PC-9 (cell line): ENCODE measurements at regions not wholly inside any gene's neighbourhood (a gene's known extent, or its start where the extent isn't known, plus 50 kb on each side); places are given as distances from the start of the nearest gene placed in this dataset.

Source experiments
- CTCF ChIP-seq: fragments of 200-600 bp; sonication (generic); conservative IDR thresholded peaks from 2 replicates; pipeline ENCODE4 v1.6.1; 2017; ENCODE audit warnings: mixed run types, antibody characterized with exemption, mild to moderate bottlenecking, moderate library complexity
- EZH2 ChIP-seq: fragments of 200-600 bp; sonication (generic); IDR thresholded peaks from 2 replicates; pipeline ENCODE4 v1.8.0; 2017; ENCODE audit warnings: antibody characterized with exemption, low read depth

- TF ChIP-seq CTCF = no peak
- TF ChIP-seq EZH2 = no peak
Measured at GRCh38 chrX:115970718-115971117, 199.8 kb upstream of the AGTR2 start.
